ENCODE measurements at regions not wholly inside any gene's neighbourhood (a gene's known extent, or its start where the extent isn't known, plus 50 kb on each side); places are given as distances from the start of the nearest gene placed in this dataset.

DNA sequence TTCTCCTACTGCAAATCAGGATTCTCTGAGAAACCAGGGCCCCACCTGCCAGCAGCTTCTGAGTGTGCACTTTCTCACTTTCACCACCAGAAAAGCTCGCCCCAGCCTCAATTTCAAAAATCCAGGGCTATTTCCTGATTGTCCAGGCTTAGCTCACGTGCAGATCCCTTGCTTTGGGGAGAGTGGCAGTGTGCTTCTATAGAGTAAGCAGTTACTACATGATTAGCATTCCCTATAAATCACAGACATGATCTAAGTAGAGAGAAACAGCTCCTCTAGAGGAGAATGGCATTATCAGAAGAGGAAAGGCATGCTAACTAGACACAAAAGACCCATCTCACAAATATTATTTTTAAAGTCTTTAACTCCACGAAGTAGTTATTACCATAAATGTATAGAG is 456.0 kb upstream of the PKN2 start:
- Histone ChIP-seq H3K27me3 (no peaks in the 10 kb centered on the region), H3K4me2 (no peak overlapping the region), H4K20me1 (no peaks in the 10 kb centered on the region), H3K4me3 (no peak overlapping the region), H3K9me3 (replicated peaks in 1 of 11) (no peaks in the 10 kb centered on the region), H3K9ac (no peak overlapping the region), H3K36me3 (no peaks in the 10 kb centered on the region), H3K4me1 (no peaks in the 10 kb centered on the region), H3K27ac (no peak overlapping the region)
- no peak for TF ChIP-seq Cebpa-rat (IDR thresholded peaks at IDR 0.05)

DNA sequence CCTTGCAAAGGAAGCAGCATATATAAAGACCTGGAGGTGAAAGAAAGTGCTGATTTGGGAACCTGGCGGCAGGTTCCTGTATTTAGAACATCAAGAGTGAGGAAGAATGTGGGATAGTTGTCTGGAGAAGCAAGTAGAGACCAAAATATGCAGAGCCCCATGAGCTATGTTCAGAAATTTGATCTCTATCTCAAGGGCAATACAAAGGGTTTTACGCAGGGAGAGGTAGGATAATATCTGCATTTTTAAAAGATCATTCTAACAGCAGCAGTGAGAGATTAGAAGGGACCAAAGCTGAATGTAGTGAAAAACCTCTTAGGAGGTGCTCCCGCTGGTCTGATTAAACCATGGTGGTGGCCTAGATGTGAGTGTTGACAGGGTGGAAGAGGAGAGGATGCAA is 453.9 kb upstream of the PKN2 start:
- Histone ChIP-seq H3K27ac (no peak overlapping the region), H3K27me3 (no peaks in the 10 kb centered on the region), H3K9me3 (replicated peaks in 1 of 11) (no peaks in the 10 kb centered on the region), H3K4me2 (no peak overlapping the region), H3K4me1 (no peaks in the 10 kb centered on the region), H3K9ac (no peak overlapping the region), H3K4me3 (no peak overlapping the region), H4K20me1 (no peaks in the 10 kb centered on the region), H3K36me3 (no peaks in the 10 kb centered on the region)
- TF ChIP-seq Cebpa-rat (IDR thresholded peaks at IDR 0.05): no peak

DNA sequence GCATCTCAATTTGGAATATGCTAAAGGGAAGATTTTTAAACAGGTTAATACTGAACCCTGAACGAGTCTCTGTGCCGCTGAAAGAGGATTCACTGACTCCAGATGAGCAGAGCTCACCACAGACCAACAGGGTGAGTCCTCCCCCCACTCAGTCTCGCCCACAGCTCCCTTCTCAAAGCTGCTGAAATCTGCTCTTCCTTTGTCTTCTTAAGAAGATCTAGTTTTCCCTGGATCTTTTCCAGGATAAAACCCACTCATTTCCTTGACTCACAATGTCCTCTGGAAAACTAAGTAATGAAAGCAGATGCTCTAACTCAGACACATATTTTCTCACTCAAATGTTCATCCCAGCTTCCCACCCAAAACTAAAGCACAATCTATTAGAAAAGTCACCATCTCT is 447.0 kb upstream of the PKN2 start:
- no peaks in the 10 kb centered on the region for H3K27me3 ChIP-seq
- no peaks in the 10 kb centered on the region for H4K20me1 ChIP-seq
- no peak overlapping the region for H3K27ac ChIP-seq
- H3K4me2 ChIP-seq: no peak overlapping the region
- no peak overlapping the region for H3K9ac ChIP-seq
- H3K9me3 ChIP-seq (replicated peaks in 1 of 11): peaks cover 0 to 15% (median 7%) of the 10 kb centered on the region in 11 experiments; a peak in 7 of 22 replicates
- H3K4me1 ChIP-seq: no peaks in the 10 kb centered on the region
- TF ChIP-seq Cebpa-rat (IDR thresholded peaks at IDR 0.05): no peak
- H3K36me3 ChIP-seq: no peaks in the 10 kb centered on the region
- H3K4me3 ChIP-seq: no peak overlapping the region

DNA sequence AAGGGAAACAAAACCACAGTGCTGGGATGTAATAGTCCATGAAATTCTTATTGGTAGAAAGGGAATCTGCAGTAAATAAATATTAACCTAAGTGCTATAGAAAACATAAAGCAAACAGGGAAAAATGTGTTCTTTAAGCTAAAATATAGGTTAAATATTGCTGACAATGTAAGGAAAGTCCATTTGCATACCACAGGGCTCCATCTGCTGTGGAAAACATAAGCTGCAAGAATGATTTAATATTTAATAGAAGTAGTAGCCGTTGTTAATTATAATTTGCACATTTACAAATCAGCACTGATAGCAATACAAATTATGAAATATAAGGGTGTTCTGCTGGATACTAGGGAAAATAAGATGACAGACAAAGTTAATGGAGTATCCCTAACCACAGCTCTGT is 444.9 kb upstream of the PKN2 start:
- no peaks in the 10 kb centered on the region for H4K20me1 ChIP-seq
- H3K4me3 ChIP-seq: no peak overlapping the region
- H3K36me3 ChIP-seq: no peaks in the 10 kb centered on the region
- no peaks in the 10 kb centered on the region for H3K27me3 ChIP-seq
- TF ChIP-seq Cebpa-rat (IDR thresholded peaks at IDR 0.05): no peak
- no peak overlapping the region for H3K4me2 ChIP-seq
- H3K4me1 ChIP-seq: no peaks in the 10 kb centered on the region
- H3K9ac ChIP-seq: no peak overlapping the region
- H3K9me3 ChIP-seq (replicated peaks in 1 of 11): peaks cover 0 to 22% (median 8%) of the 10 kb centered on the region in 11 experiments; a peak in 10 of 22 replicates
- H3K27ac ChIP-seq: no peak overlapping the region

DNA sequence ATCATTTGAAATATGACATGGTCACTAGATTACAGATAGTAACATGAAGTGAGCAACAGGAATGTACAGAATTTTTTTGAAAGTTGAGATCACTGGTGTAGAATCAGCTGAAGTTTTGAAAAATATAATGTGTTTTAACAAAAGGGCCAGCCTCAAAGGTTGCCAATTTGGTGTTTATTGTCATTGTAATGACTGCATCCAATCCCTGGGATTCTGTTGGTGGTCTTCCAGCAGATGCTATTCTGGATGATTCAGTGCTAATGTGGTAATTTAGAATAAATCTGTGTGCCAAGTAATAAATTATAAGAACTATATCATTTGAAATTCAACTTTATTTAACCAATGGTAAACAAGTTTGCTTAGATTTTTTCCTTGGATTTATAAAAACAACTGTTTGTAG is 436.4 kb upstream of the PKN2 start:
- Histone ChIP-seq H3K4me3 (no peak overlapping the region), H3K9me3 (replicated peaks in 1 of 11) (peaks cover 0 to 12% (median 5%) of the 10 kb centered on the region in 11 experiments; a peak in 4 of 22 replicates), H3K27ac (no peak overlapping the region), H3K9ac (no peak overlapping the region), H3K4me1 (no peaks in the 10 kb centered on the region), H4K20me1 (no peaks in the 10 kb centered on the region), H3K36me3 (no peaks in the 10 kb centered on the region), H3K4me2 (no peak overlapping the region), H3K27me3 (no peaks in the 10 kb centered on the region)
- no peak for TF ChIP-seq Cebpa-rat (IDR thresholded peaks at IDR 0.05)

DNA sequence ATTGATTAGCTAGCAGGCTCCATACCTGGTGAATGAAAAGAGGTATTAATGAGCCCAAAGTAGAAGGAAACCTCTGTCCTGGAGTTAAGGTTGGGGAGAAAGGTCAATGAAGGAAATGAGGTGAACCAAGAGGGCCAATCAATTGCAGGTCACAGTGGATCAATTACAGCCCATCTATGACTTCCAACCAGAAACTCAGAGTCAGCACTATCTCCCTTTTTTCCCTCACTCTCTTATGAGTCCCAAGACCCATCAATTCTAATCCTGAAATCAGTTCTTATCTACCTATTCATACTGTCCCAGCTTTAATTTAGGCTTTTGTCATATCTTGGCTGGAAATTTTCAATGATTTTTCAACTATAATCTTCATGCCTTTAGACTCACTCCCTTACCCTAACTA is 433.2 kb upstream of the PKN2 start:
- no peaks in the 10 kb centered on the region for H3K9me3 ChIP-seq (replicated peaks in 1 of 11)

DNA sequence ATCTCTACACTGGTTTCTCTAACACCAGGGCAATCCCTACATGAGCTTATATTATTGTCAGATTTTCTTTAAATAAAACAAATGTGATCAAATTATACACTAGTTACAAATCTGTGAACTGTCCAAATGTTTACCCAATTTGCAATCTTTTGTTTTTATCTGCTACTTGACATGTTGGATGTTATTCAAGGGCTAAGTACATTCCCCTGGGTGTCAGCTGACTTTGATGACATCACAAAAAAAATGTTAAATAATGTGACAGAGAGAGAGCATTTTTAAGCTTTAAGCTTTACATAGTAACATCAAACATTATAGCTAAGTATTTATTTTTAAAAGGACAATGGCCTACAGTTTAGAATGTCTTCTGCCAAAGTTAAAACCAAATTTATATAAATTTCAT is 431.3 kb upstream of the PKN2 start:
- Histone ChIP-seq H4K20me1 (no peaks in the 10 kb centered on the region), H3K4me2 (no peak overlapping the region), H3K9me3 (replicated peaks in 1 of 11) (no peaks in the 10 kb centered on the region), H3K4me1 (no peaks in the 10 kb centered on the region), H3K27ac (no peak overlapping the region), H3K4me3 (no peak overlapping the region), H3K27me3 (no peaks in the 10 kb centered on the region), H3K36me3 (no peaks in the 10 kb centered on the region), H3K9ac (no peak overlapping the region)
- no peak for TF ChIP-seq Cebpa-rat (IDR thresholded peaks at IDR 0.05)

More for the DNA sequence above, 433.2 kb upstream of the PKN2 start:
- Histone ChIP-seq H3K4me3 (no peak overlapping the region), H3K9ac (no peak overlapping the region), H3K36me3 (no peaks in the 10 kb centered on the region), H4K20me1 (no peaks in the 10 kb centered on the region), H3K27me3 (no peaks in the 10 kb centered on the region), H3K4me1 (no peaks in the 10 kb centered on the region), H3K4me2 (no peak overlapping the region), H3K27ac (no peak overlapping the region)
- TF ChIP-seq Cebpa-rat (IDR thresholded peaks at IDR 0.05): no peak

DNA sequence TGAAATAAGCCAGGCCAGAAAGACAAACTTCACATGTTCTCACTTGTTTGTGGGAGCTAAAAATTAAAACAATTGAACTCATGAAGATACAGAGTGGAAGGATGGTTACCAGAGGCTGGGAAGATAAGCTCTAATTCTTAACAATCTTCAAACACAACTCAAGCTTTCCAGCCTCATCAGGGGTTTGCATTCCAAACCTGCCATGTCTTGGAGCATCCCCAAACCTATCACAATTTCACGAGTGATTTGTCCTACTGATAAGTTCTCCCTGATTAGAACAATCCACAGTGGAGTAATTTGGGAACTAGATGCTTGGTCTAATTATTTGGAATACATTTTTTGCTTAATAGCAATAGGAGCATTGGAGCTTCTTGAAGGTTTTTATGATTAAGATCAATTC is 418.5 kb upstream of the PKN2 start:
- H3K27ac ChIP-seq: no peak overlapping the region
- TF ChIP-seq Cebpa-rat (IDR thresholded peaks at IDR 0.05): no peak
- H3K27me3 ChIP-seq: no peaks in the 10 kb centered on the region
- H3K4me1 ChIP-seq: no peaks in the 10 kb centered on the region
- no peak overlapping the region for H3K4me2 ChIP-seq
- no peaks in the 10 kb centered on the region for H3K9me3 ChIP-seq (replicated peaks in 1 of 11)
- no peaks in the 10 kb centered on the region for H3K36me3 ChIP-seq
- no peaks in the 10 kb centered on the region for H4K20me1 ChIP-seq
- H3K4me3 ChIP-seq: no peak overlapping the region
- no peak overlapping the region for H3K9ac ChIP-seq

DNA sequence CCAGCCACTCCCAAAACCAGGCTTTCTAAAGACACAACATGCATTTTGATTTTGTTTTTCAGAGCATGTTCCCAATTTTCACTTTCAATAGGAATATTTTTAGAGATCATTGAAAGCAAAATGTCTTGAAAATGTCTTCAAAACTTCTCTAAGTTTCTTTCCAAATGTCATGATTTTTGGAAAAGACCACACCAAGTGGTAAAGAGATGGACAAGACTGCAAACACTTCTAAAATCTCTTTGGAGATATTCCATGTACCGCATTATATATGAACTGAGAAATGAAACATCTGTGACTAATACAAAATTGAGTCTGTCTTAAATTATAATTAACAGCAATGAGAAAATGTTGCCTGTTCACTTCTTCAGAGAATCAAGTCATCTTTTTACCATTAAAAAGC is 418.0 kb upstream of the PKN2 start:
- H3K36me3 ChIP-seq: no peaks in the 10 kb centered on the region
- no peak overlapping the region for H3K4me3 ChIP-seq
- no peaks in the 10 kb centered on the region for H3K27me3 ChIP-seq
- H3K4me2 ChIP-seq: no peak overlapping the region
- no peak for TF ChIP-seq Cebpa-rat (IDR thresholded peaks at IDR 0.05)
- H3K9ac ChIP-seq: no peak overlapping the region
- no peaks in the 10 kb centered on the region for H3K9me3 ChIP-seq (replicated peaks in 1 of 11)
- no peaks in the 10 kb centered on the region for H4K20me1 ChIP-seq
- H3K27ac ChIP-seq: no peak overlapping the region
- no peaks in the 10 kb centered on the region for H3K4me1 ChIP-seq

DNA sequence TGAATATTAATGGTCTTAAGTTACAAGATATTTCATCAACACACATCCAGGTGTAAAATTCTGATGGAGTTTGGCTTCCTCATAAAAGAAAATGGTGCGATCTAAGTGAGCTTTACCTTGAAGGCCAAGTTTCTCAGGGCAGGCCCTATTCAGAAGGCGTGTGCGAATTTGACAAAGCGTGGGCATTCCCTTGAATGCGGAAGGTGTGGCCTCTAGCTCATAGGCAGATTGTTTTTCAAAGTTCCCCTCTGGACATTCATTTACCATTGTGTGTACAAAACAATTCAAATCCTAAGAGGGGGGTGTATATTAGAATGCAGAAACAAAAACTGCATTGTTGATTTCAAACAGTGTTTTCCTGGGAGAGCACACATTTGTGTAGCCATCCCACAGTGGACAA is 411.9 kb upstream of the PKN2 start:
- Histone ChIP-seq H3K4me2 (no peak overlapping the region), H3K36me3 (no peaks in the 10 kb centered on the region), H3K4me1 (no peaks in the 10 kb centered on the region), H3K9me3 (replicated peaks in 1 of 11) (no peaks in the 10 kb centered on the region), H3K9ac (no peak overlapping the region), H3K27ac (no peak overlapping the region), H3K4me3 (no peak overlapping the region), H4K20me1 (no peaks in the 10 kb centered on the region), H3K27me3 (no peaks in the 10 kb centered on the region)
- TF ChIP-seq Cebpa-rat (IDR thresholded peaks at IDR 0.05): no peak

DNA sequence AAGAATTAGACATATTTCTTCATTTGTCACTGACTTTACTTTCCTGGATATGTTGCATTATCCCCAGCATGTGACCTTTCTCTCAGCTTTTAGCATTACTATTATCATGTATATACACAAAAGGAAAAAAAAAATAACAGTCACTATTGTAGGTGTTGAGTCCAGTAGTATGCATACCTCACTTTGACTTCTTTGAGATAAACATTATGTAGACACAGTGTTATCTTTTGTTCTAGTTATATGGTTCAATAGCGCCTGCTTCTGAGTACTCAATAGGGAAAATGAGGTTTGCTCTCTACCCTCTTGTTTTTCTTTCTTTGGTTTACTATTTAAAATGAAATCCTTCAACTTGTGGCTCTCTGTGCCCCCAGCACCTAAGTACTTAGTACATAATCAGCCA is 409.6 kb upstream of the PKN2 start:
- TF ChIP-seq Cebpa-rat (IDR thresholded peaks at IDR 0.05): no peak
- Histone ChIP-seq H3K4me2 (no peak overlapping the region), H3K4me1 (no peaks in the 10 kb centered on the region), H4K20me1 (no peaks in the 10 kb centered on the region), H3K36me3 (no peaks in the 10 kb centered on the region), H3K4me3 (no peak overlapping the region), H3K9ac (no peak overlapping the region), H3K9me3 (replicated peaks in 1 of 11) (0 out of 22 replicates have a peak, but pooled peaks cover 0 to 5% (median 0%) of the 10 kb centered on the region in 11 experiments), H3K27me3 (no peaks in the 10 kb centered on the region), H3K27ac (no peak overlapping the region)

Measured in BLaER1 treated with 17β-estradiol and CSF1 and Interleukin-3, amounts not matched to agents 10 nM and 100 nM (cell line).